ENCODE measurements at regions not wholly inside any gene's neighbourhood (a gene's known extent, or its start where the extent isn't known, plus 50 kb on each side); places are given as distances from the start of the nearest gene placed in this dataset.

DNA sequence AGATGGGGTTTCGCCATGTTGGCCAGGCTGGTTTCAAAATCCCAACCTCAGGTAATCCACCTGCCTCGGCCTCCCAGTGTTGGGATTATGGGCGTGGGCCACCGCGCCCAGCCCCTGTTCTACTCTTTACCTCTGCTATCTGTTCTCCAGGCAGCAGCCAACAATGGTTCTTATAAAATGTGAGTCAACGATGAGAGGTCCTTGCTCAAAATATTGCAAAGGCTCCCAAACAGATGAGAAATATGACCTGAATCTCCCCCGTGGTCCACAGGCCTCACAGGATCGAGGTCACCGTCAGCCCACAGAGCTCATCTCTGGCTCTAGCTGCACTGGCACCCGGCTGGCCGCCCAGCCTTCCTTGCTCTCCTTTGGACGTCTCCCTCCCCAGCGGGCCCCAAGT lies 62.0 kb upstream of the EGFR start:
- DNase-seq (ENCODE audit: low spot score): no peak

DNA sequence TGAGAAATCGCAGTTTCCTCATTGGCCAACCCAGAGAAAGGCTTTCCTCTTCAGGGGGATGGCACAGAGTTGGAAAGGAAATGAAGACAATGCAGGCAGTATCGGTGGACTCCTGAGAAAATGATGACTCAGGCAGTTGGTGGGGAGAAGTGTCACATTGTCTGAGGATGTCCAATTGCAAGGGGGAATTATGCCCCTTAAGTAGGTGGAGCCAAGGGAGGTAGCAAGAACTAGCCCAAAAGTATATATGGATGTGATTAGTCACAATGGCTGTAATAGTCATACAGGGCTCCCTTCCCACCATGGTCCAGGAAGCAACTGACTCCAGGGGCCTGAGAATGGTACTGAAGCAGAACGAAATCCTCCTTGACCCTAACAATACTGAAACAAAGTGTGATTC lies 58.3 kb upstream of the EGFR start:
- DNase-seq (ENCODE audit: low spot score): no peak

DNA sequence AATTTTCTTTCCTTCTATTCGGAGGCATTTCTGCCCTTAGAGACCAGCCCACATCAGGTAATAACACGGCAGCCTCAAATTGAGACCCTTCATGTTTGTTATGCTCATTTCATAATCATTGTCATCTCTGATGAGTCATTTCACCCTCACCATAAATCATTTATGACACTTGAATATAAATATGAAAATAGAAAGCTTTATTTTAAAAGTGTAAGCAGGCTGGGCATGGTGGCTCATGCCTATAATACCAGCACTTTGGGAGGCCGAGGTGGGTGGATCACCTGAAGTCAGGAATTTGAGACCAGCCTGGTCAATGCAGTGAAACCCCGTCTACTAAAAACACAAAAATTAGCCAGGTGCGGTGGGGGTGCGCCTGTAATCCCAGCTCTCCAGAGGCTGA lies 57.4 kb upstream of the EGFR start:
- peak; percentile 42 for DNase-seq (ENCODE audit: low spot score)

DNA sequence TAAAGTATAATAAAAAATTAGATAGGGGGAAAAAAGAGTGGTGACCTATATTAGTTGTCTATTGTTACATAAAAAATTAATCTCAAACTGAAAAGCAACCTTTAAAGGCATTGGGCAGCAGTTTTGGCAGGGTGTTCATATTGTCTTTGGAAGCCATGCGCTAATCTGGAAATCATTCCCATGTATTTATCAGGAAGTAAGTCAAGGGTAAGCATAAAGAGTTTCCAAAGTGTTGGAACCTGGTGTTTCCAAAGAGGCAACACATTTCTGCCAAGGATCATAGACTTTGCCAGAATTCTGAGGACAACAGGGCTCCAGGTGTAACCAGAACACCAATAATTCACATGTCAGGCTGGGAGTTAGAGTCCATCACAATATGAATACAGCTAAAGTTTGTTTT lies 55.7 kb upstream of the EGFR start:
- no peak for DNase-seq (ENCODE audit: low spot score)

DNA sequence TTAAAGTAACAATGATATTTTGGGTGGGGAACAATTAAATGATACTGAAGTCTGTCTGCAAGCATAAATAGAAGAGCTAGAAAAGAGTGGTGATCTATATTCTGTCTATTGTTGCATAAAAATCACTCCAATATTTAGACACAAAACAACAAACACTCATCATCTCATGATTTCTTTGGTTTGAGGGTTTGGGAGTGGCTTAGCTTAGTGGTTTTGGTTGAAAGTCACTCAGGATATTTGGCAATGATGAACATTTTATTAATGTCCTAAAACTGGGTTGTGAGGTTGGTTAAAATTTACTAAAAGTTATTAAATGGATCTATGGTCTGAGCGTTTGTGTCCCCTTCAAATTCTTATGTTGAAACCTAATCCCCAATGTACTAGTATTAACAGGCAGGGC lies 54.7 kb upstream of the EGFR start:
- DNase-seq (ENCODE audit: low spot score): no peak

DNA sequence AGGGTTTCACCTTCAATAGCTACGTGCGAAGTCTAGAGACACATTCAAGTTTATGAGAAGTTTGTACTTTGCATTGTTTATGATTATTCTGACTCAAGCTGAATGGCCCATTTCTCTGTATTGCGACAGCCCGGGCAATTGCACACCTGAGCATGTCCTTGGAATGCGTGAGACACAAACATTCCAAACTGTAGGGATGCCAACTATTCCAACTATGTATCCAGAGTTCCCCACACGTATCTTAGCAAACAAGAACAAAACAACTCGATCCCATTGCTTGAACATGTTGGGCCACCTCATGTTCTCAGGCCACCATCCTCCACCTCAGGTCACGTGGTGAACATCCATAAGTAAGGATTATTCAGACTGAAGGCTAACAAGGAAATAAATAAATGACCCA lies 51.4 kb upstream of the EGFR start:
- peak; percentile 73 for DNase-seq (ENCODE audit: low spot score)

DNA sequence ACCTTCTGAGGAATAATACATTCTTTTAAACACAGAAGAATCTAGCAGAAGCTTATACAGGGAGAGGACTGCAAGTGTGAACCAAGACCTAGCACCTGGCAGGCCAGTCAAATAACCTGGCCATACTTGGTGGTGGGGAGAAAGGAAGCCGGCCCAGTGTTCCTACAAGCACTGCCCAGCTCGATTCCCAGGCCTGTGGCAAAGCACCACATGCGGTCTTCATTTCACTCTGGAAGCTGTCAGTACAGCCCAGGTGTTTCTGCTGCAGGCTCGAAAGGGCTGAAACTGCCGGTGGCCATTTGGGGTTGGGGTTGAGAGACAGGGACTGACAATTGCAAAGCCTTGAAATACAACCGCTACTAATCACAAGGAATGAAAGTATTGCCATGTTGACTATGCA lies 50.8 kb upstream of the EGFR start:
- no peak for DNase-seq (ENCODE audit: low spot score)

Measured in LoVo (cell line).